ENCODE measurements at regions not wholly inside any gene's neighbourhood (a gene's known extent, or its start where the extent isn't known, plus 50 kb on each side); places are given as distances from the start of the nearest gene placed in this dataset.

- in situ Hi-C loops (cut with MboI; ENCODE audit: low pct_unique_long_range_greater_than_20kb, low sequenced_read_pairs, unreplicated experiment): no loop called here
- no peak for DNase-seq (ENCODE audit: low spot score)
- TF ChIP-seq CTCF (IDR thresholded peaks at IDR 0.05; ENCODE audit: extremely low read depth, insufficient read depth, missing control alignments): no peak
Observed at GRCh38 chr9:10843151-10843550, 230.3 kb upstream of the PTPRD start.

GRCh38 chr9:10855847-10856246, 243.0 kb upstream of the PTPRD start:
- peak; percentile 15 for TF ChIP-seq CTCF (IDR thresholded peaks at IDR 0.05; ENCODE audit: extremely low read depth, insufficient read depth, missing control alignments)
- DNase-seq (ENCODE audit: low spot score): no peak
- in situ Hi-C loops (cut with MboI; ENCODE audit: low pct_unique_long_range_greater_than_20kb, low sequenced_read_pairs, unreplicated experiment): no loop called here

GRCh38 chr9:10858817-10859216, 246.0 kb upstream of the PTPRD start:
- TF ChIP-seq CTCF (IDR thresholded peaks at IDR 0.05; ENCODE audit: extremely low read depth, insufficient read depth, missing control alignments): no peak
- no peak for DNase-seq (ENCODE audit: low spot score)
- in situ Hi-C loops (cut with MboI; ENCODE audit: low pct_unique_long_range_greater_than_20kb, low sequenced_read_pairs, unreplicated experiment): no loop called here

GRCh38 chr9:10863476-10863875, 250.7 kb upstream of the PTPRD start:
- no peak for TF ChIP-seq CTCF (IDR thresholded peaks at IDR 0.05; ENCODE audit: extremely low read depth, insufficient read depth, missing control alignments)
- no peak for DNase-seq (ENCODE audit: low spot score)
- in situ Hi-C loops (cut with MboI; ENCODE audit: low pct_unique_long_range_greater_than_20kb, low sequenced_read_pairs, unreplicated experiment): no loop called here

GRCh38 chr9:10867194-10867593, 254.4 kb upstream of the PTPRD start:
- no peak for DNase-seq (ENCODE audit: low spot score)
- in situ Hi-C loops (cut with MboI; ENCODE audit: low pct_unique_long_range_greater_than_20kb, low sequenced_read_pairs, unreplicated experiment): no loop called here
- no peak for TF ChIP-seq CTCF (IDR thresholded peaks at IDR 0.05; ENCODE audit: extremely low read depth, insufficient read depth, missing control alignments)

GRCh38 chr9:10869687-10870086, 256.9 kb upstream of the PTPRD start:
- TF ChIP-seq CTCF (IDR thresholded peaks at IDR 0.05; ENCODE audit: extremely low read depth, insufficient read depth, missing control alignments): no peak

GRCh38 chr9:10873999-10874398, 261.2 kb upstream of the PTPRD start:
- TF ChIP-seq CTCF (IDR thresholded peaks at IDR 0.05; ENCODE audit: extremely low read depth, insufficient read depth, missing control alignments): no peak

More at GRCh38 chr9:10869687-10870086, 256.9 kb upstream of the PTPRD start:
- DNase-seq (ENCODE audit: low spot score): no peak
- in situ Hi-C loops (cut with MboI; ENCODE audit: low pct_unique_long_range_greater_than_20kb, low sequenced_read_pairs, unreplicated experiment): no loop called here

More at GRCh38 chr9:10873999-10874398, 261.2 kb upstream of the PTPRD start:
- DNase-seq (ENCODE audit: low spot score): no peak
- in situ Hi-C loops (cut with MboI; ENCODE audit: low pct_unique_long_range_greater_than_20kb, low sequenced_read_pairs, unreplicated experiment): no loop called here

Data from GM13977 (cell line).